PC-9 (cell line): ENCODE measurements at regions not wholly inside any gene's neighbourhood (a gene's known extent, or its start where the extent isn't known, plus 50 kb on each side); places are given as distances from the start of the nearest gene placed in this dataset.

ENCODE experiments used
- CTCF ChIP-seq: fragments of 200-600 bp; sonication (generic); conservative IDR thresholded peaks from 2 replicates; pipeline ENCODE4 v1.6.1; 2017; ENCODE audit warnings: mixed run types, antibody characterized with exemption, mild to moderate bottlenecking, moderate library complexity
- EZH2 ChIP-seq: fragments of 200-600 bp; sonication (generic); IDR thresholded peaks from 2 replicates; pipeline ENCODE4 v1.8.0; 2017; ENCODE audit warnings: antibody characterized with exemption, low read depth

GRCh38 chr4:123593655-123594054 is 197.1 kb downstream of the SPRY1 start:
- no peak for TF ChIP-seq EZH2
- no peak for TF ChIP-seq CTCF
